SU-DHL-6 (cell line): ENCODE measurements at regions not wholly inside any gene's neighbourhood (a gene's known extent, or its start where the extent isn't known, plus 50 kb on each side); places are given as distances from the start of the nearest gene placed in this dataset.

ENCODE experiments used
- CTCF ChIP-seq: fragments of 200-600 bp; sonication (generic); IDR thresholded peaks from one replicate; pipeline ENCODE4 v1.5.1; 2017; ENCODE audit warnings: antibody characterized with exemption, mild to moderate bottlenecking, low read length, moderate library complexity; ENCODE audit not compliant: insufficient read depth, poor library complexity, severe bottlenecking
- EZH2phosphoT487 ChIP-seq: fragments of 200-600 bp; sonication (generic), shearing (Covaris generic); conservative IDR thresholded peaks from 2 replicates; pipeline ENCODE4 v1.6.1; 2018; ENCODE audit warnings: mild to moderate bottlenecking, antibody characterized with exemption, low read length, moderate library complexity, mixed read lengths

- no peak for TF ChIP-seq CTCF
- no peak for TF ChIP-seq EZH2phosphoT487
Observed at GRCh38 chr4:188372829-188373228, 233.6 kb downstream of the TRIML1 start.
